Mesenchymal stem cell (in vitro differentiated cells and primary cell): ENCODE measurements at regions not wholly inside any gene's neighbourhood (a gene's known extent, or its start where the extent isn't known, plus 50 kb on each side); places are given as distances from the start of the nearest gene placed in this dataset.

Source experiments
- DNase-seq: peaks from one replicate; pipeline ENCODE4 v3.0.0-alpha.2; 2013
- H2AFZ ChIP-seq: one replicate; pipeline ENCODE4 v1.6.1; 2013; ENCODE audit warnings: low read depth, mild to moderate bottlenecking, control low read depth, inconsistent platforms, low read length, moderate library complexity
- H2AK5ac ChIP-seq: 2 replicates; pipeline ENCODE4 v1.6.1; 2013; ENCODE audit warnings: low read length, moderate library complexity, mild to moderate bottlenecking, inconsistent platforms; ENCODE audit not compliant: severe bottlenecking
- H2BK120ac ChIP-seq: one replicate; pipeline ENCODE4 v1.6.1; 2013; ENCODE audit warnings: low read depth, mild to moderate bottlenecking, inconsistent platforms, low read length, moderate library complexity
- H2BK12ac ChIP-seq, 2 experiments: one replicate each; pipeline ENCODE4 v1.6.1; 2013; ENCODE audit warnings: inconsistent platforms in 2 of 2, low read length in 2 of 2, mild to moderate bottlenecking in 2 of 2, moderate library complexity in 2 of 2, control low read depth in 1 of 2
- H2BK15ac ChIP-seq: one replicate; pipeline ENCODE4 v1.6.1; 2013; ENCODE audit warnings: mild to moderate bottlenecking, low read depth, inconsistent platforms; ENCODE audit not compliant: poor library complexity, severe bottlenecking
- H2BK5ac ChIP-seq: 2 replicates; pipeline ENCODE4 v1.6.1; 2013; ENCODE audit warnings: low read depth, mild to moderate bottlenecking, low read length, control low read depth, inconsistent platforms; ENCODE audit not compliant: poor library complexity, severe bottlenecking
- H3K14ac ChIP-seq, 2 experiments: one replicate each; pipeline ENCODE4 v1.6.1; 2013; ENCODE audit warnings: inconsistent platforms in 2 of 2, low read length in 2 of 2, control low read depth in 1 of 2, mild to moderate bottlenecking in 1 of 2, moderate library complexity in 1 of 2
- H3K18ac ChIP-seq, 2 experiments: one replicate each; pipeline ENCODE4 v1.6.1; 2013; ENCODE audit warnings: inconsistent platforms in 2 of 2, low read length in 2 of 2, control low read depth in 1 of 2, low read depth in 1 of 2, mild to moderate bottlenecking in 1 of 2
- H3K23ac ChIP-seq, 2 experiments: one replicate each; pipeline ENCODE4 v1.6.1; 2013; ENCODE audit warnings: inconsistent platforms in 2 of 2, low read length in 2 of 2, mild to moderate bottlenecking in 2 of 2, moderate library complexity in 2 of 2, control low read depth in 1 of 2
- H3K27ac ChIP-seq: 2 replicates; pipeline ENCODE4 v1.5.1; 2013; ENCODE audit warnings: mild to moderate bottlenecking, moderate library complexity, low read length, control low read depth, inconsistent platforms; ENCODE audit not compliant: poor library complexity, severe bottlenecking
- H3K27me3 ChIP-seq, 2 experiments: 2 replicates each; pipeline versions ENCODE4 v1.6.1 to v1.7.0; 2013; ENCODE audit warnings: low read length in 2 of 2, mild to moderate bottlenecking in 2 of 2, moderate library complexity in 2 of 2, control low read depth in 1 of 2, inconsistent platforms in 1 of 2; ENCODE audit not compliant: control insufficient read depth in 1 of 2, insufficient read depth in 1 of 2
- H3K36me3 ChIP-seq, 2 experiments: 2 replicates each; pipeline versions ENCODE4 v1.6.1 to v1.7.0; 2013; ENCODE audit warnings: low read length in 2 of 2, control low read depth in 1 of 2, inconsistent platforms in 1 of 2, low read depth in 1 of 2, mild to moderate bottlenecking in 1 of 2; ENCODE audit not compliant: insufficient read depth in 2 of 2, control insufficient read depth in 1 of 2
- H3K4ac ChIP-seq, 2 experiments: one replicate each; pipeline ENCODE4 v1.6.1; 2013; ENCODE audit warnings: inconsistent platforms in 2 of 2, low read length in 2 of 2, mild to moderate bottlenecking in 2 of 2, moderate library complexity in 2 of 2, control low read depth in 1 of 2, low read depth in 1 of 2
- H3K4me1 ChIP-seq: 2 replicates; pipeline ENCODE4 v1.6.1; 2013; ENCODE audit warnings: low read depth, low read length, control low read depth; ENCODE audit not compliant: control insufficient read depth, insufficient read depth
- H3K4me2 ChIP-seq: 2 replicates; pipeline ENCODE4 v1.6.1; 2013; ENCODE audit warnings: low read length, mild to moderate bottlenecking, inconsistent platforms; ENCODE audit not compliant: poor library complexity, severe bottlenecking
- H3K4me3 ChIP-seq, 2 experiments: 2 replicates each; pipeline versions ENCODE4 v1.5.1 to v1.7.0; 2013; ENCODE audit warnings: low read length in 2 of 2, mild to moderate bottlenecking in 2 of 2, control low read depth in 1 of 2, low read depth in 1 of 2; ENCODE audit not compliant: insufficient read depth in 1 of 2
- H3K79me1 ChIP-seq: replicated peaks from 2 replicates; pipeline ENCODE4 v1.6.1; 2013; ENCODE audit warnings: mild to moderate bottlenecking, control low read depth, low read length, inconsistent platforms; ENCODE audit not compliant: poor library complexity, severe bottlenecking
- H3K9ac ChIP-seq: 2 replicates; pipeline ENCODE4 v1.7.0; 2013; ENCODE audit warnings: mild to moderate bottlenecking, low read length, moderate library complexity
- H3K9me3 ChIP-seq: 2 replicates; pipeline ENCODE4 v1.7.0; 2013; ENCODE audit warnings: mild to moderate bottlenecking, low read length; ENCODE audit not compliant: control insufficient read depth
- H4K8ac ChIP-seq: one replicate; pipeline ENCODE4 v1.6.1; 2013; ENCODE audit warnings: inconsistent platforms, mild to moderate bottlenecking, low read length, moderate library complexity
- H4K91ac ChIP-seq: one replicate; pipeline ENCODE4 v1.6.1; 2013; ENCODE audit warnings: mild to moderate bottlenecking, low read length, inconsistent platforms
- WGBS: methylation state at CpG from one replicate; pipeline ENCODE4 v1.1.7; 2013; ENCODE audit warnings: mixed read lengths; 5-methylcytosine and 5-hydroxymethylcytosine counted together

DNA sequence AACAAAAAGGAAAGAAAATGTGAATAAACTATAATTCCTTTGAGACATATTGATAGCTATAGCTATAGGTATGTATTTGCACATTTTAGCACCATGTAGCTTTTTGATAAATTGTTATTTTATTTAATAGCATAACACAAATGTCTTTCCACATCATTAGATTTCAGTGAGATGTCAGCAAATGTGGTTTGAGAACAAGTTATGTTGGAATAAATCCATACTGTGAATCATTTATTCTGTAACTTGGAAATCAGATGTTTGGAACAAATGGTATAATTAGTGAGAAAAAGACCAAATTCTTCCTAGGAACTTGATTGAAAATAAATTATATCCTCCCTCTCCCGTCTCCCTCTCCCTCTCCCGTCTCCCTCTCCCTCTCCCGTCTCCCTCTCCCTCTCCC, 62.8 kb downstream of the NABP1 start:
- no peak for DNase-seq
- Histone ChIP-seq H3K9me3 (no peaks in the 10 kb centered on the region), H3K4me1 (no peaks in the 10 kb centered on the region), H2BK120ac (no peak overlapping the region), H3K4me2 (no peak overlapping the region), H3K4me3 (no peak overlapping the region), H3K9ac (peak overlapping the region; percentile 68), H3K4ac (no peak overlapping the region), H2AFZ (no peak overlapping the region), H3K27ac (no peak overlapping the region), H3K36me3 (no peaks in the 10 kb centered on the region), H4K8ac (no peak overlapping the region), H2BK12ac (no peak overlapping the region), H3K23ac (no peak overlapping the region), H3K18ac (no peak overlapping the region), H3K27me3 (no peaks in the 10 kb centered on the region), H4K91ac (no peak overlapping the region), H2AK5ac (no peak overlapping the region), H2BK15ac (no peak overlapping the region), H3K14ac (no peak overlapping the region), H3K79me1 (no peaks in the 10 kb centered on the region), H2BK5ac (no peak overlapping the region)
- WGBS, result 100% methylated on average over 1 of the region's 3 CpGs

DNA sequence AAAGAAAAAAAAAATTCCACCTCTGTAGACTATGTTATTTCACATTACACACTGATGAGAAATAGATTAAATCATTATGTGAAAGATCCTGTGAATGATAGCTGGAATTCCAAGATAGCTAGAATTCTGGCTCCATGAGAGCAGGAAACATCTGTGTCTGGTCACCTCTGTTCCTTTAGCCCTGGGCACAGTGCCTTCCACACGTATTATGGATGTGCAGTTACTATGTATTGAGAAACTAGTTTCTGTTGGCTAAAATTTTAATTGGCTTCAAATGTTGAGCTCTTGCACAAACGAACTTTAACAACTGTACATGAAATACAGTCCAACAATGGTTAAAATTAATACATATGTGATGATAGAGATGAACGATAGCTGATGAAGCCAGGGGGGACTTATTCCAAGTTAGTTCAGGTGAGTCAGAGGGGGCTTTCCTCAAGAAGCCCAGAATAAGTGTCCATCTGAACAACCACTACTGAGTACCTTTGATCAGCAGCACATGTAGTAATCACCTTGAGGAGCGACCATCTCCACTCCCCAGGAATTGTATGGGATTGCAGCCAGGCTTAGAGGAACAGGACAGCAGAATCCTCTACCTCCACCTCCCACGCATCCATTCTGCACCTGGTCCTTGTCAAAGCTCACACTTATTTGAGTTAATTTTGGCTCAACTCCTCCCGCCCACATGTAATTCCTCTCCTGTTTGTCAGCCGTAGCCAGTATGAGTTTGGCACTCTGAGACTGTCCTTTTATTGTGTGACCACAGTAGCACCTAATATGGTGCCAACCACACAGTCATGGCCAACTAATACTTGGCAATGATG, 68.6 kb downstream of the NABP1 start:
- Histone ChIP-seq H3K4ac (no peak overlapping the region), H3K79me1 (no peaks in the 10 kb centered on the region), H3K9me3 (no peaks in the 10 kb centered on the region), H3K9ac (no peak overlapping the region), H2AFZ (no peak overlapping the region), H4K91ac (no peak overlapping the region), H3K18ac (no peak overlapping the region), H2BK15ac (no peak overlapping the region), H3K4me2 (no peak overlapping the region), H3K14ac (no peak overlapping the region), H3K36me3 (no peaks in the 10 kb centered on the region), H2BK120ac (no peak overlapping the region), H3K23ac (no peak overlapping the region), H2AK5ac (no peak overlapping the region), H4K8ac (no peak overlapping the region), H3K4me1 (no peaks in the 10 kb centered on the region), H3K27me3 (no peaks in the 10 kb centered on the region), H2BK12ac (no peak overlapping the region), H3K27ac (no peak overlapping the region), H2BK5ac (no peak overlapping the region), H3K4me3 (peak overlapping the region in 1 of 2 experiments; percentile 20)
- no peak for DNase-seq
- WGBS, result 96% methylated on average over 6 of the region's 7 CpGs

DNA sequence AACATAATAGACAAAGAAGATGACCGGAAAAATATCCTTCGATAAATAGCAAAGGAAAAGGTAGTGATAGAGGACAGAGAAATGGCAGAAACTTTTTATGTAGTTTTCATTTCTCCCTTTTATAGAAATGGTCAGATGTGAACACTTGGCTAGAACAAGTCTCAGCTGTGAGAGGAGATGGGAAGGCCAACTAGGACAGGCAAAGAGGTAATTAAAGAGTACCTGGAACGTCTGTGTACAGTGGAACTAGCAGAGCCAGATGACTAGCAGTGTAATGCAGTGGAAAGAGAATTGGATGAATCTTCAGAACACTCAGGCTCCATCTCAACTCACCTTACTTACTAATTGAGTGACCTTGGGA, 69.2 kb downstream of the NABP1 start:
- Histone ChIP-seq H3K14ac (no peak overlapping the region), H2BK5ac (no peak overlapping the region), H3K4ac (no peak overlapping the region), H3K9ac (no peak overlapping the region), H3K79me1 (no peaks in the 10 kb centered on the region), H3K9me3 (no peaks in the 10 kb centered on the region), H3K27me3 (no peaks in the 10 kb centered on the region), H3K36me3 (no peaks in the 10 kb centered on the region), H3K4me3 (peak overlapping the region in 1 of 2 experiments; percentile 19), H2AFZ (no peak overlapping the region), H2AK5ac (no peak overlapping the region), H3K4me1 (no peaks in the 10 kb centered on the region), H2BK120ac (no peak overlapping the region), H4K8ac (no peak overlapping the region), H2BK12ac (no peak overlapping the region), H3K23ac (no peak overlapping the region), H3K27ac (no peak overlapping the region), H2BK15ac (no peak overlapping the region), H3K4me2 (no peak overlapping the region), H3K18ac (no peak overlapping the region), H4K91ac (no peak overlapping the region)
- no peak for DNase-seq
- 92% methylated on average over 2 of the region's 3 CpGs for WGBS

DNA sequence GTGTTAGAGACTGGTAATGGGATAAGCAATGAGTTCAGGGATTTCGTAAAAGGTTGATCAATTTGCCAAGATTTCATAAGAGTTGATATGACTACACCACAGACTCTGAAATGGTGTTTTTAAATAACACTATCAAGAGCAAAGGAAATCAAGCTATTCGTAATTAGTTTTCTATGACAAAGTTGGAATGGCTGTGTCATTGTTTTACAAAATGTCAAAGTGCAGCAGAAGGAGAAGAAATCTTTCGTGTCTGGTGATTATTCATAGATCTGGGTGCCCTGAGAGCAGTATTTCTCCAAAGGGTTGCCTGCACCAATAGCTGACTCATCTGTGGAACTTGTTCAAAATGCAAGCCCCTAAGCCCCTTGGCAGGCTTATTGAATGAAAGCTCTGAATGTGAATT, 70.1 kb downstream of the NABP1 start:
- 76% methylated on average over 2 of the region's 3 CpGs for WGBS

More for the DNA sequence above, 70.1 kb downstream of the NABP1 start:
- H3K27ac ChIP-seq, result no peak overlapping the region
- H3K79me1 ChIP-seq, result no peaks in the 10 kb centered on the region
- no peak overlapping the region for H2AK5ac ChIP-seq
- no peaks in the 10 kb centered on the region for H3K36me3 ChIP-seq
- no peaks in the 10 kb centered on the region for H3K4me1 ChIP-seq
- no peak overlapping the region for H3K4me2 ChIP-seq
- H3K9me3 ChIP-seq, result no peaks in the 10 kb centered on the region
- no peak for DNase-seq
- H3K27me3 ChIP-seq, result no peaks in the 10 kb centered on the region
- no peak overlapping the region for H3K23ac ChIP-seq
- H2AFZ ChIP-seq, result no peak overlapping the region
- H3K18ac ChIP-seq, result no peak overlapping the region
- H4K8ac ChIP-seq, result no peak overlapping the region
- H3K14ac ChIP-seq, result no peak overlapping the region
- peak overlapping the region in 1 of 2 experiments; percentile 19 for H3K4me3 ChIP-seq
- H2BK5ac ChIP-seq, result no peak overlapping the region
- H4K91ac ChIP-seq, result no peak overlapping the region
- H2BK12ac ChIP-seq, result no peak overlapping the region
- H3K9ac ChIP-seq, result peak overlapping the region; percentile 14
- H2BK120ac ChIP-seq, result no peak overlapping the region
- no peak overlapping the region for H2BK15ac ChIP-seq
- no peak overlapping the region for H3K4ac ChIP-seq
